Fibroblast of lung (primary cell): ENCODE measurements at regions not wholly inside any gene's neighbourhood (a gene's known extent, or its start where the extent isn't known, plus 50 kb on each side); places are given as distances from the start of the nearest gene placed in this dataset.
"Not testable (repeated sequence)": the region's sequence is repeated elsewhere in the genome, so short reads cannot be mapped to it uniquely, and the experiment has no call there.

Source experiments
- DNase-seq, 2 donors: peaks; one replicate each; pipeline versions ENCODE4 v3.0.0 to v3.0.0-alpha.2; 2010; ENCODE audit warnings: low read depth in 2 of 2
- H2AFZ ChIP-seq: 2 replicates; pipeline ENCODE4 v1.5.1; 2012; ENCODE audit warnings: low read length, control low read depth, inconsistent platforms
- H3K27ac ChIP-seq: 2 replicates; pipeline ENCODE4 v1.5.1; 2011; ENCODE audit warnings: low read length, control low read depth; ENCODE audit not compliant: insufficient read depth
- H3K27me3 ChIP-seq: 2 replicates; pipeline ENCODE4 v1.5.1; 2011; ENCODE audit warnings: mild to moderate bottlenecking, low read length; ENCODE audit not compliant: control insufficient read depth, insufficient read depth
- H3K36me3 ChIP-seq: 2 replicates; pipeline ENCODE4 v1.5.1; 2011; ENCODE audit warnings: low read length; ENCODE audit not compliant: control insufficient read depth, insufficient read depth
- H3K4me1 ChIP-seq: 2 replicates; pipeline ENCODE4 v1.5.1; 2011; ENCODE audit warnings: low read length; ENCODE audit not compliant: control insufficient read depth, insufficient read depth; ENCODE audit errors: extremely low read depth
- H3K4me2 ChIP-seq: 2 replicates; pipeline ENCODE4 v1.5.1; 2011; ENCODE audit warnings: low read length, control low read depth; ENCODE audit not compliant: insufficient read depth; ENCODE audit errors: extremely low read depth
- H3K4me3 ChIP-seq, 4 experiments: fragments of 200-600 bp in 1 of 4; sonication (generic) in 1 of 4; replicated peaks in 1 of 4; 2 replicates each; pipeline ENCODE4 v1.5.1; 2011 to 2016; ENCODE audit warnings: low read length in 4 of 4, low read depth in 3 of 4, mild to moderate bottlenecking in 3 of 4, control low read depth in 2 of 4, inconsistent platforms in 1 of 4, mixed read lengths in 1 of 4; ENCODE audit not compliant: insufficient read depth in 1 of 4; ENCODE audit errors: control extremely low read depth in 1 of 4
- H3K79me2 ChIP-seq: 2 replicates; pipeline ENCODE4 v1.5.1; 2012; ENCODE audit warnings: mild to moderate bottlenecking, low read length, inconsistent platforms; ENCODE audit not compliant: control insufficient read depth, insufficient read depth
- H3K9ac ChIP-seq: 2 replicates; pipeline ENCODE4 v1.5.1; 2011; ENCODE audit warnings: mild to moderate bottlenecking, low read length, control low read depth; ENCODE audit not compliant: insufficient read depth
- H3K9me3 ChIP-seq: 2 replicates; pipeline ENCODE4 v1.5.1; 2012; ENCODE audit warnings: low read depth, low read length; ENCODE audit not compliant: control insufficient read depth, insufficient read depth
- H4K20me1 ChIP-seq: 2 replicates; pipeline ENCODE4 v1.5.1; 2011; ENCODE audit warnings: low read length; ENCODE audit not compliant: control insufficient read depth, insufficient read depth; ENCODE audit errors: extremely low read depth
- EZH2 ChIP-seq: IDR thresholded peaks from 2 replicates; pipeline ENCODE4 v1.5.1; 2012; ENCODE audit warnings: low read length, control low read depth, mild to moderate bottlenecking; ENCODE audit errors: missing control alignments
- TF ChIP-seq, protein P1 (sequence below), 2 donors: IDR thresholded peaks in 1 of 2; conservative IDR thresholded peaks in 1 of 2; 1 replicate in 1 of 2; 2 replicates in 1 of 2; pipeline ENCODE4 v1.5.1; 2011 to 2012; ENCODE audit warnings: low read length in 2 of 2, control low read depth in 1 of 2, inconsistent platforms in 1 of 2, low read depth in 1 of 2, mild to moderate bottlenecking in 1 of 2

DNA sequence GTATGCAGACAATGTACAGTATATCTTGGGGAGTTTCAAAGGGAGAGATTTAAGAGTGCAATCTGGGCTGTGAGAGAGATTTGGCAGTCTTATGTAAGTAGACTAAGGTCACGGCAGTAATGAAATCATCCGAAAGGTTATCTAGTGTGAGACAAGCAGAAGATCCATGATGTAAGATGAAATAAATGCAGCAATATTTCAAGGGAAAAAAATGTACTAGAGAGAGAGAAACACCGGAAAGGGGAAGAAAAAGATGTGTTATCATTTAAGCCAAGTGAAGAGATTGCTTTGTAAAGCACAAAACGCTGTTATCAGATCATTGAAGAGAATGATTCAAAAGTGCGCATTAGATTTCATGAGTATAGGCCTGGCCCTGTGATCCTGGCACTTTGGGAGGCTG is 88.4 kb upstream of the GUCY1A1 start:
- TF ChIP-seq, protein P1, sequence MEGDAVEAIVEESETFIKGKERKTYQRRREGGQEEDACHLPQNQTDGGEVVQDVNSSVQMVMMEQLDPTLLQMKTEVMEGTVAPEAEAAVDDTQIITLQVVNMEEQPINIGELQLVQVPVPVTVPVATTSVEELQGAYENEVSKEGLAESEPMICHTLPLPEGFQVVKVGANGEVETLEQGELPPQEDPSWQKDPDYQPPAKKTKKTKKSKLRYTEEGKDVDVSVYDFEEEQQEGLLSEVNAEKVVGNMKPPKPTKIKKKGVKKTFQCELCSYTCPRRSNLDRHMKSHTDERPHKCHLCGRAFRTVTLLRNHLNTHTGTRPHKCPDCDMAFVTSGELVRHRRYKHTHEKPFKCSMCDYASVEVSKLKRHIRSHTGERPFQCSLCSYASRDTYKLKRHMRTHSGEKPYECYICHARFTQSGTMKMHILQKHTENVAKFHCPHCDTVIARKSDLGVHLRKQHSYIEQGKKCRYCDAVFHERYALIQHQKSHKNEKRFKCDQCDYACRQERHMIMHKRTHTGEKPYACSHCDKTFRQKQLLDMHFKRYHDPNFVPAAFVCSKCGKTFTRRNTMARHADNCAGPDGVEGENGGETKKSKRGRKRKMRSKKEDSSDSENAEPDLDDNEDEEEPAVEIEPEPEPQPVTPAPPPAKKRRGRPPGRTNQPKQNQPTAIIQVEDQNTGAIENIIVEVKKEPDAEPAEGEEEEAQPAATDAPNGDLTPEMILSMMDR (conservative IDR thresholded peaks at IDR 0.05 in 1 of 2, IDR thresholded peaks at IDR 0.05 in 1 of 2; ENCODE audit: low read depth in 1 of 2, low read length in 2 of 2) = no peak
- no peak for TF ChIP-seq EZH2
- no peaks in the 10 kb centered on the region for H3K36me3 ChIP-seq
- no peak overlapping the region for H3K27ac ChIP-seq
- no peak overlapping the region for H2AFZ ChIP-seq
- no peak overlapping the region for H3K4me3 ChIP-seq
- peak in 1 of 2 donors; percentile 40 for DNase-seq
- H3K9me3 ChIP-seq = no peaks in the 10 kb centered on the region
- no peaks in the 10 kb centered on the region for H3K4me1 ChIP-seq
- H3K9ac ChIP-seq = no peak overlapping the region
- H3K4me2 ChIP-seq = no peak overlapping the region
- H3K27me3 ChIP-seq = no peaks in the 10 kb centered on the region
- no peaks in the 10 kb centered on the region for H3K79me2 ChIP-seq
- H4K20me1 ChIP-seq = no peaks in the 10 kb centered on the region

DNA sequence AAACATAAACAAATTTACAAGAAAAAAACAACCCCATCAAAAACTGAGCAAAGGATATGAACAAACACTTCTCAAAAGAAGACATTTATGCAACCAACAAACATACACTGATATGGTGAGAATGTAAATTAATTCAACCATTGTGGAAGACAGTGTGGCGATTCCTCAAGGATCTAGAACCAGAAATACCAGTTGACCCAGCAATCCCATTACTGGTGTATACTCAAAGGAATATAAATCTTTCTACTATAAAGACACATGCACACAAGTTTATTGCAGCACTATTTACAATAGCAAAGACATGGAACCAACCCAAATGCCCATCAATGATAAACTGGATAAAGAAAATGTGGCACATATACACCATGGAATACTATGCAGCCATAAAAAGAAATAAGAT is 92.3 kb upstream of the GUCY1A1 start:
- not testable (repeated sequence) for H3K4me2 ChIP-seq, DNase-seq, H3K4me1 ChIP-seq, H4K20me1 ChIP-seq, H3K27me3 ChIP-seq, H3K9ac ChIP-seq, H3K4me3 ChIP-seq, H2AFZ ChIP-seq, H3K36me3 ChIP-seq, H3K79me2 ChIP-seq, H3K9me3 ChIP-seq, H3K27ac ChIP-seq

DNA sequence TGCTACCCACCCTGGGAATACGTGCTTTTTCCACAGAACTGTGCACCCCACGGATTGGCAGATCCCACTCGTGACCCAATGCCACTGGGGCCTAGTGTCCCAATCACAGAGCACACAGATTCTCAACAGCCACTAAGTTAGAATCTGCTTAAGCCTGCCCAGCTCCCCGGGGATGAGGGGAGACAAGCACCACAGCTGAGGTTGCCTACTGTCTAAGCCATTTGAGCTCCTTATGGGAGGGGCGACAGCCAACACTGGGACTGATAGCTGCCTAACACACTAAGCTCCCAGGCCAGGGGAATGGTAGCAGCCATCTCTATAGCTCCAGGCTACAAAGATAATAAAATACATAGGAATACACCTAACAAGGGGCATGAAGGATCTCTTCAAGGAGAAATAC is 93.5 kb upstream of the GUCY1A1 start:
- Histone ChIP-seq H3K4me3 (no peak overlapping the region), H3K9ac (no peak overlapping the region)

More for the DNA sequence above, 93.5 kb upstream of the GUCY1A1 start:
- H2AFZ ChIP-seq = no peak overlapping the region
- no peaks in the 10 kb centered on the region for H4K20me1 ChIP-seq
- no peak for TF ChIP-seq EZH2
- TF ChIP-seq, protein P1 (conservative IDR thresholded peaks at IDR 0.05 in 1 of 2, IDR thresholded peaks at IDR 0.05 in 1 of 2; ENCODE audit: low read depth in 1 of 2, low read length in 2 of 2) = no peak
- H3K4me1 ChIP-seq = no peaks in the 10 kb centered on the region
- H3K27ac ChIP-seq = no peak overlapping the region
- DNase-seq = no peak
- H3K4me2 ChIP-seq = no peak overlapping the region
- no peaks in the 10 kb centered on the region for H3K9me3 ChIP-seq
- no peaks in the 10 kb centered on the region for H3K36me3 ChIP-seq
- H3K79me2 ChIP-seq = no peaks in the 10 kb centered on the region
- H3K27me3 ChIP-seq = no peaks in the 10 kb centered on the region
